ENCODE measurements at regions not wholly inside any gene's neighbourhood (a gene's known extent, or its start where the extent isn't known, plus 50 kb on each side); places are given as distances from the start of the nearest gene placed in this dataset.

- TF ChIP-seq, protein P1, sequence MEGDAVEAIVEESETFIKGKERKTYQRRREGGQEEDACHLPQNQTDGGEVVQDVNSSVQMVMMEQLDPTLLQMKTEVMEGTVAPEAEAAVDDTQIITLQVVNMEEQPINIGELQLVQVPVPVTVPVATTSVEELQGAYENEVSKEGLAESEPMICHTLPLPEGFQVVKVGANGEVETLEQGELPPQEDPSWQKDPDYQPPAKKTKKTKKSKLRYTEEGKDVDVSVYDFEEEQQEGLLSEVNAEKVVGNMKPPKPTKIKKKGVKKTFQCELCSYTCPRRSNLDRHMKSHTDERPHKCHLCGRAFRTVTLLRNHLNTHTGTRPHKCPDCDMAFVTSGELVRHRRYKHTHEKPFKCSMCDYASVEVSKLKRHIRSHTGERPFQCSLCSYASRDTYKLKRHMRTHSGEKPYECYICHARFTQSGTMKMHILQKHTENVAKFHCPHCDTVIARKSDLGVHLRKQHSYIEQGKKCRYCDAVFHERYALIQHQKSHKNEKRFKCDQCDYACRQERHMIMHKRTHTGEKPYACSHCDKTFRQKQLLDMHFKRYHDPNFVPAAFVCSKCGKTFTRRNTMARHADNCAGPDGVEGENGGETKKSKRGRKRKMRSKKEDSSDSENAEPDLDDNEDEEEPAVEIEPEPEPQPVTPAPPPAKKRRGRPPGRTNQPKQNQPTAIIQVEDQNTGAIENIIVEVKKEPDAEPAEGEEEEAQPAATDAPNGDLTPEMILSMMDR (IDR thresholded peaks at IDR 0.05; ENCODE audit: low read depth, low read length), result no peak
- TF ChIP-seq POLR2A (IDR thresholded peaks at IDR 0.05; ENCODE audit: extremely low read depth, insufficient read length) (no peak), MYC (IDR thresholded peaks at IDR 0.05; ENCODE audit: low read depth, low read length) (no peak)
- TF ChIP-seq, protein P2, sequence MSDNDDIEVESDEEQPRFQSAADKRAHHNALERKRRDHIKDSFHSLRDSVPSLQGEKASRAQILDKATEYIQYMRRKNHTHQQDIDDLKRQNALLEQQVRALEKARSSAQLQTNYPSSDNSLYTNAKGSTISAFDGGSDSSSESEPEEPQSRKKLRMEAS (IDR thresholded peaks at IDR 0.05; ENCODE audit: low read depth, low read length), result no peak
Observed at GRCh38 chr18:68033466-68033865, 516.9 kb upstream of the DSEL start.
